GM12873 (cell line): ENCODE measurements at regions not wholly inside any gene's neighbourhood (a gene's known extent, or its start where the extent isn't known, plus 50 kb on each side); places are given as distances from the start of the nearest gene placed in this dataset.

Source experiments
- CTCF ChIP-seq: IDR thresholded peaks from 2 replicates; pipeline ENCODE4 v1.5.1; 2012; ENCODE audit warnings: low read depth, mild to moderate bottlenecking, moderate library complexity, low read length, control low read depth; ENCODE audit not compliant: insufficient read depth; ENCODE audit errors: missing control alignments

GRCh38 chr2:136639651-136640050 is 125.7 kb upstream of the THSD7B start:
- no peak for TF ChIP-seq CTCF

- no peak for TF ChIP-seq CTCF
These were observed 127.2 kb upstream of the THSD7B start for GRCh38 chr2:136638193-136638592.

GRCh38 chr2:136637402-136637801 is 127.9 kb upstream of the THSD7B start:
- TF ChIP-seq CTCF, result no peak

- TF ChIP-seq CTCF, result no peak
These were observed 136.9 kb upstream of the THSD7B start for GRCh38 chr2:136628490-136628889.

- TF ChIP-seq CTCF, result no peak
These were observed 152.2 kb upstream of the THSD7B start for GRCh38 chr2:136613096-136613495.

GRCh38 chr2:136612079-136612478 is 153.3 kb upstream of the THSD7B start:
- TF ChIP-seq CTCF, result no peak

- TF ChIP-seq CTCF, result no peak
These were observed 153.9 kb upstream of the THSD7B start for GRCh38 chr2:136611451-136611850.

- no peak for TF ChIP-seq CTCF
These were observed 182.6 kb upstream of the THSD7B start for GRCh38 chr2:136582628-136583205.
